ENCODE measurements at regions not wholly inside any gene's neighbourhood (a gene's known extent, or its start where the extent isn't known, plus 50 kb on each side); places are given as distances from the start of the nearest gene placed in this dataset.

- ChIA-PET CTCF (interaction anchor here (0.7 to 1.9 kb wide), 3 partner anchors 33 to 137 kb away, joined by 3 to 10 read pairs (median 6); no protein-coding TSS in a partner anchor), POLR2A (no interaction called here)
- Histone ChIP-seq H3F3A (replicated peaks; ENCODE audit: insufficient read depth) (no peaks in the 10 kb centered on the region), H3K4me2 (no peak overlapping the region), H3K9me3 (no peaks in the 10 kb centered on the region), H3K27me3 (ENCODE audit: insufficient read depth) (no peaks in the 10 kb centered on the region), H3K9me2 (no peaks in the 10 kb centered on the region), H3K36me3 (replicated peaks in 1 of 2; ENCODE audit: control insufficient read depth in 1 of 2, insufficient read depth in 2 of 2, low read length in 1 of 2) (no peaks in the 10 kb centered on the region), H4K20me1 (ENCODE audit: insufficient read depth) (no peaks in the 10 kb centered on the region), H3K9ac (no peak overlapping the region), H3K27ac (ENCODE audit: low read depth in 2 of 2, low read length in 1 of 2) (no peak overlapping the region), H3K79me2 (ENCODE audit: insufficient read depth) (no peaks in the 10 kb centered on the region), H3K4me1 (ENCODE audit: control insufficient read depth in 1 of 2, insufficient read depth in 2 of 2, low read depth in 1 of 2, low read length in 1 of 2) (no peaks in the 10 kb centered on the region; a peak in 2 of 4 replicates), H2AFZ (ENCODE audit: low read depth) (0 out of 2 replicates have a peak overlapping the region, but pooled peaks have one; percentile 11), H3K4me3 (ENCODE audit: low read depth in 2 of 2, low read length in 1 of 2) (no peak overlapping the region)
- no peak for TF ChIP-seq TAF1 (IDR thresholded peaks at IDR 0.05; ENCODE audit: borderline replicate concordance, low read depth, low read length)
- TF ChIP-seq FOXJ3 (CRISPR knock-in tag; IDR thresholded peaks at IDR 0.05) = no peak
- no peak for TF ChIP-seq CTCF (IDR thresholded peaks at IDR 0.05)
- no peak for TF ChIP-seq MEF2A (IDR thresholded peaks at IDR 0.05; ENCODE audit: borderline replicate concordance, low read depth)
- no peak for TF ChIP-seq TCF12 (IDR thresholded peaks at IDR 0.05)
- no peak for TF ChIP-seq FOSL2 (IDR thresholded peaks at IDR 0.05; ENCODE audit: borderline replicate concordance, low read depth)
- no peak for TF ChIP-seq JUND (IDR thresholded peaks at IDR 0.05)
- TF ChIP-seq NFIC (IDR thresholded peaks at IDR 0.05; ENCODE audit: borderline replicate concordance) = no peak
- TF ChIP-seq RCOR1 (IDR thresholded peaks at IDR 0.05; ENCODE audit: low read length) = no peak
- no peak for TF ChIP-seq EP300 (IDR thresholded peaks at IDR 0.05; ENCODE audit: borderline replicate concordance in 1 of 2, low read depth in 1 of 2, low read length in 1 of 2)
- TF ChIP-seq RXRA (IDR thresholded peaks at IDR 0.05; ENCODE audit: borderline replicate concordance, low read depth) = no peak
- 44% methylated on average over 3 of the region's 3 CpGs for WGBS (ENCODE audit: low lambda C conversion rate)
- DNase-seq = no peak
Observed at GRCh38 chr7:131721660-131722059, 165.2 kb upstream of the PODXL start.

DNA sequence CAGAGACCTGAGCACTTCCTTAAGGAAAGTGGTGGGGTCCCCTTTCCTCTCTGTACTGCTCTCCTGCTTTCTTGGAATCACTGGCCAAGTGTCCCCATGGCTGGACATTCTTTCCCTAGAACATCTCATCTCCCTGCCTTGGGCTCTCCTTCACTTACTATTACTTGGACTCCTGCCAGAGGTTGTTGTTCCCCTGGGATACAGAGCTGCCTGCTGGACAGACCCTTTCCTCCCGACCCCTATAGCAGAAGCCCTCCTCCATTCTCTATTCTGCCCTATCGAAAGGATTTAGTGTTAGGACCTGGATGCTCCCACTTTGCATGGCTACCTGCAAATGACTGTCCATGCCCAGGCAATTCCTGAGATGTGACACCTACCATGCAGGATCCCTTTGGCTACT lies 164.3 kb upstream of the PODXL start:
- WGBS (ENCODE audit: low lambda C conversion rate) = 39% methylated on average over 2 of the region's 2 CpGs
- H4K20me1 ChIP-seq (ENCODE audit: insufficient read depth) = no peaks in the 10 kb centered on the region
- no peak for TF ChIP-seq YY1 (IDR thresholded peaks at IDR 0.05; ENCODE audit: low read depth)
- TF ChIP-seq RCOR1 (IDR thresholded peaks at IDR 0.05; ENCODE audit: low read length) = no peak
- TF ChIP-seq POLR2AphosphoS5 (IDR thresholded peaks at IDR 0.05; ENCODE audit: low read depth, low read length) = no peak
- TF ChIP-seq, protein P1, sequence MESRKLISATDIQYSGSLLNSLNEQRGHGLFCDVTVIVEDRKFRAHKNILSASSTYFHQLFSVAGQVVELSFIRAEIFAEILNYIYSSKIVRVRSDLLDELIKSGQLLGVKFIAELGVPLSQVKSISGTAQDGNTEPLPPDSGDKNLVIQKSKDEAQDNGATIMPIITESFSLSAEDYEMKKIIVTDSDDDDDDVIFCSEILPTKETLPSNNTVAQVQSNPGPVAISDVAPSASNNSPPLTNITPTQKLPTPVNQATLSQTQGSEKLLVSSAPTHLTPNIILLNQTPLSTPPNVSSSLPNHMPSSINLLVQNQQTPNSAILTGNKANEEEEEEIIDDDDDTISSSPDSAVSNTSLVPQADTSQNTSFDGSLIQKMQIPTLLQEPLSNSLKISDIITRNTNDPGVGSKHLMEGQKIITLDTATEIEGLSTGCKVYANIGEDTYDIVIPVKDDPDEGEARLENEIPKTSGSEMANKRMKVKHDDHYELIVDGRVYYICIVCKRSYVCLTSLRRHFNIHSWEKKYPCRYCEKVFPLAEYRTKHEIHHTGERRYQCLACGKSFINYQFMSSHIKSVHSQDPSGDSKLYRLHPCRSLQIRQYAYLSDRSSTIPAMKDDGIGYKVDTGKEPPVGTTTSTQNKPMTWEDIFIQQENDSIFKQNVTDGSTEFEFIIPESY (IDR thresholded peaks at IDR 0.05; ENCODE audit: borderline replicate concordance, low read depth) = no peak
- TF ChIP-seq, protein P2, sequence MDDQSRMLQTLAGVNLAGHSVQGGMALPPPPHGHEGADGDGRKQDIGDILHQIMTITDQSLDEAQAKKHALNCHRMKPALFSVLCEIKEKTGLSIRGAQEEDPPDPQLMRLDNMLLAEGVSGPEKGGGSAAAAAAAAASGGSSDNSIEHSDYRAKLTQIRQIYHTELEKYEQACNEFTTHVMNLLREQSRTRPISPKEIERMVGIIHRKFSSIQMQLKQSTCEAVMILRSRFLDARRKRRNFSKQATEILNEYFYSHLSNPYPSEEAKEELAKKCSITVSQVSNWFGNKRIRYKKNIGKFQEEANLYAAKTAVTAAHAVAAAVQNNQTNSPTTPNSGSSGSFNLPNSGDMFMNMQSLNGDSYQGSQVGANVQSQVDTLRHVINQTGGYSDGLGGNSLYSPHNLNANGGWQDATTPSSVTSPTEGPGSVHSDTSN (IDR thresholded peaks at IDR 0.05) = no peak
- no peak for TF ChIP-seq TCF12 (IDR thresholded peaks at IDR 0.05)
- TF ChIP-seq NFIC (IDR thresholded peaks at IDR 0.05; ENCODE audit: borderline replicate concordance) = no peak
- no peak for TF ChIP-seq RXRA (IDR thresholded peaks at IDR 0.05; ENCODE audit: borderline replicate concordance, low read depth)
- no peak for TF ChIP-seq GATA2 (CRISPR knock-in tag; IDR thresholded peaks at IDR 0.05)
- no peak for TF ChIP-seq MXI1 (IDR thresholded peaks at IDR 0.05; ENCODE audit: low read depth, low read length)
- TF ChIP-seq JUND (IDR thresholded peaks at IDR 0.05) = no peak
- no peak for TF ChIP-seq RFX5 (IDR thresholded peaks at IDR 0.05; ENCODE audit: low read length)
- TF ChIP-seq, protein P3, sequence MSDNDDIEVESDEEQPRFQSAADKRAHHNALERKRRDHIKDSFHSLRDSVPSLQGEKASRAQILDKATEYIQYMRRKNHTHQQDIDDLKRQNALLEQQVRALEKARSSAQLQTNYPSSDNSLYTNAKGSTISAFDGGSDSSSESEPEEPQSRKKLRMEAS (IDR thresholded peaks at IDR 0.05; ENCODE audit: low read depth) = no peak
- TF ChIP-seq, protein P4, sequence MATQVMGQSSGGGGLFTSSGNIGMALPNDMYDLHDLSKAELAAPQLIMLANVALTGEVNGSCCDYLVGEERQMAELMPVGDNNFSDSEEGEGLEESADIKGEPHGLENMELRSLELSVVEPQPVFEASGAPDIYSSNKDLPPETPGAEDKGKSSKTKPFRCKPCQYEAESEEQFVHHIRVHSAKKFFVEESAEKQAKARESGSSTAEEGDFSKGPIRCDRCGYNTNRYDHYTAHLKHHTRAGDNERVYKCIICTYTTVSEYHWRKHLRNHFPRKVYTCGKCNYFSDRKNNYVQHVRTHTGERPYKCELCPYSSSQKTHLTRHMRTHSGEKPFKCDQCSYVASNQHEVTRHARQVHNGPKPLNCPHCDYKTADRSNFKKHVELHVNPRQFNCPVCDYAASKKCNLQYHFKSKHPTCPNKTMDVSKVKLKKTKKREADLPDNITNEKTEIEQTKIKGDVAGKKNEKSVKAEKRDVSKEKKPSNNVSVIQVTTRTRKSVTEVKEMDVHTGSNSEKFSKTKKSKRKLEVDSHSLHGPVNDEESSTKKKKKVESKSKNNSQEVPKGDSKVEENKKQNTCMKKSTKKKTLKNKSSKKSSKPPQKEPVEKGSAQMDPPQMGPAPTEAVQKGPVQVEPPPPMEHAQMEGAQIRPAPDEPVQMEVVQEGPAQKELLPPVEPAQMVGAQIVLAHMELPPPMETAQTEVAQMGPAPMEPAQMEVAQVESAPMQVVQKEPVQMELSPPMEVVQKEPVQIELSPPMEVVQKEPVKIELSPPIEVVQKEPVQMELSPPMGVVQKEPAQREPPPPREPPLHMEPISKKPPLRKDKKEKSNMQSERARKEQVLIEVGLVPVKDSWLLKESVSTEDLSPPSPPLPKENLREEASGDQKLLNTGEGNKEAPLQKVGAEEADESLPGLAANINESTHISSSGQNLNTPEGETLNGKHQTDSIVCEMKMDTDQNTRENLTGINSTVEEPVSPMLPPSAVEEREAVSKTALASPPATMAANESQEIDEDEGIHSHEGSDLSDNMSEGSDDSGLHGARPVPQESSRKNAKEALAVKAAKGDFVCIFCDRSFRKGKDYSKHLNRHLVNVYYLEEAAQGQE (IDR thresholded peaks at IDR 0.05; ENCODE audit: low read depth, low read length) = no peak
- TF ChIP-seq ELF1 (IDR thresholded peaks at IDR 0.05) = no peak

More for the DNA sequence above, 164.3 kb upstream of the PODXL start:
- Histone ChIP-seq H2AFZ (ENCODE audit: low read depth) (no peak overlapping the region), H3K27ac (ENCODE audit: low read depth in 2 of 2, low read length in 1 of 2) (no peak overlapping the region), H3K79me2 (ENCODE audit: insufficient read depth) (no peaks in the 10 kb centered on the region), H3K9me3 (no peaks in the 10 kb centered on the region), H3K4me2 (no peak overlapping the region), H3K4me3 (ENCODE audit: low read depth in 2 of 2, low read length in 1 of 2) (no peak overlapping the region), H3K4me1 (ENCODE audit: control insufficient read depth in 1 of 2, insufficient read depth in 2 of 2, low read depth in 1 of 2, low read length in 1 of 2) (no peaks in the 10 kb centered on the region; a peak in 2 of 4 replicates), H3K9me2 (no peaks in the 10 kb centered on the region), H3K36me3 (replicated peaks in 1 of 2; ENCODE audit: control insufficient read depth in 1 of 2, insufficient read depth in 2 of 2, low read length in 1 of 2) (no peaks in the 10 kb centered on the region), H3F3A (replicated peaks; ENCODE audit: insufficient read depth) (no peaks in the 10 kb centered on the region), H3K9ac (no peak overlapping the region), H3K27me3 (ENCODE audit: insufficient read depth) (no peaks in the 10 kb centered on the region)
- ChIA-PET POLR2A (no interaction called here), CTCF (interaction anchor here (1.1 kb wide), 1 partner anchor 10 kb away, joined by 3 read pairs; no protein-coding TSS in a partner anchor)
- no peak for DNase-seq

All from SK-N-SH (cell line).